Stimulated activated naive CD8-positive, alpha-beta T cell treated with anti-CD3 and anti-CD28 coated beads, Interleukin-15, Interleukin-2, amounts not matched to agents 100 U/mL and 50 U/mL, for 24 hours (primary cell): ENCODE measurements at regions not wholly inside any gene's neighbourhood (a gene's known extent, or its start where the extent isn't known, plus 50 kb on each side); places are given as distances from the start of the nearest gene placed in this dataset.
"Not testable (repeated sequence)": the region's sequence is repeated elsewhere in the genome, so short reads cannot be mapped to it uniquely, and the experiment has no call there.

Experiments
- ATAC-seq: fragments of 150-1000 bp; cut with Tn5 transposase; one replicate; pipeline ENCODE4 v1.10.0; 2021
- DNase-seq: peaks from one replicate; pipeline ENCODE4 v3.0.0; 2021

DNA sequence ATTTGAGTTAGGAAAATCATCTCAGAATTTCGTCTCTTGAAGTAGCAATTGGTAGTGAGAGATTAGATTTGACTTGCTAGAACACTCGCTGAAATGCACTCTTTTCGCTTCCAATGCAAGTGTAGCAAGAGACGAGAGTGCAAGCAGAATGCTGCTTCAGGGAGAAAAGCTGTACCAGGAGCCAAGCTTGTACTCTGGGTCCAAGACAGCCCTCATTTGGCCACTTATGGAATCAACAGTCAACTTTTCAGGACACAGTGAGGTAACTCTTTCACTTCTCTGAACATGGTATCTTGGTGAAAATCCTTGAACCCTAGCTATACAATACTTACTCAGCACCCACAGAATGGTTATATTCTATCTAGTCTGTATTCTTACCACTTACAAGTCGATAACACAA, 107.6 kb upstream of the TERB2 start:
- not testable (repeated sequence) for ATAC-seq, DNase-seq

GRCh38 chr15:44849701-44850403, 106.6 kb upstream of the TERB2 start:
- not testable (repeated sequence) for ATAC-seq, DNase-seq

DNA sequence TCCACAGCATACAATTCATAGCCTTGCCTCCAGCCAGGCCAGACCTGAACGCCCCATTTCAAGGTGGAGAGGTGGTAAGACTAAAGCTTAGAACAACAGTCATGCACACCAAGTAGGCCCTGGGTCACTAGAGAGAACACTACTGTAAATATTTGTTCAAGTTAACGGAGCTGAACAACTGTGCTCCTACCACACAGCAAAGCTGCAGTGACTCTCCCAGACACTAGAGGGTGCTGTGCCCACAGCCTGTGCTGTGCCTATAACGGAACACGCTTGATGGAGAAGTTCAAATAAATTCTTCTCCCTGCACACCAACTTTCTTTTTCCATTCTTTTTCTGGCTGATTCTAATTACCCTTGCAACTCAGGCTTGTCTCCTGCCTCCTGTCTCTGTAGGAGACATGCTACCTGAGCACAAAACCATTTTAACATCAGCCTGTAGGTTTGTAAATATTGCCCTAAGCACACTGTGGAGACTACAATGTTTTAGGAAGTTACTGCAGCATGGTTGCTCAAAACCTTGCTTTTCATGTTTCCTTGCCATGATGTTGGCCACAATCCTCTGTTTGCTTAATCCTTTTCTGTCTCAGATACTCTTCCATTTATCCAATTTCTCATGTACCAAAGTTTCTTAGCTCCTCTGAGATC, 103.1 kb upstream of the TERB2 start:
- ATAC-seq (peak; percentile 91), DNase-seq (peak; percentile 80)

- not testable (repeated sequence) for DNase-seq
Observed at GRCh38 chr15:44854696-44855095, 101.8 kb upstream of the TERB2 start.

GRCh38 chr15:44856284-44856683, 100.2 kb upstream of the TERB2 start:
- not testable (repeated sequence) for ATAC-seq, DNase-seq

More at GRCh38 chr15:44854696-44855095, 101.8 kb upstream of the TERB2 start:
- not testable (repeated sequence) for ATAC-seq

- DNase-seq, ATAC-seq: not testable (repeated sequence)
Observed at GRCh38 chr15:44857164-44857710, 99.2 kb upstream of the TERB2 start.

GRCh38 chr15:44859088-44859487, 97.4 kb upstream of the TERB2 start:
- not testable (repeated sequence) for ATAC-seq

GRCh38 chr15:44860168-44860567, 96.3 kb upstream of the TERB2 start:
- not testable (repeated sequence) for DNase-seq, ATAC-seq

More at GRCh38 chr15:44859088-44859487, 97.4 kb upstream of the TERB2 start:
- DNase-seq = not testable (repeated sequence)

DNA sequence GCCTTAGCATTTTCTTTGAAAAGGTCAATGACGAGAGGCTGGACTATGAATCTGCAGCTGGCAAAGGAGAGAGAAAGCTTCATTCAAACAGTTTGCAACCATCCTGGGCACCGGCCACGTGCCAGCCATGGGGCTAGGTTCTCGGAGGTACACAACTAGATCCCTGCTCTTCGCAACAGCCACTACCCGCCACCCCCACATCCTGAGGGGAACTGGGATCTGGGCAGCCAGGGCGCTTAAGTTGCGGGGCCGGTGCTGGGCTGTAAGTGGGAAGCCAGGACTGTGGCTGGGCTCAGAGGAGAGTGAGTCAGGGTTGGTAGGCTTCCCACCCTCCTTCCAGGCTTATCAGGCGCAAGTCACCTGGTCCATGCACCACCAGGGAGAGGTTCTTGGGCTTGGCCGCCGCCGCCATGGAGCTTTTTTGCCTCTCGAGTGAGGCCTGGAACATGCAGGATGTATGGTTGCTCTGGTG, 95.0 kb upstream of the TERB2 start:
- no peak for DNase-seq
- ATAC-seq = no peak

DNA sequence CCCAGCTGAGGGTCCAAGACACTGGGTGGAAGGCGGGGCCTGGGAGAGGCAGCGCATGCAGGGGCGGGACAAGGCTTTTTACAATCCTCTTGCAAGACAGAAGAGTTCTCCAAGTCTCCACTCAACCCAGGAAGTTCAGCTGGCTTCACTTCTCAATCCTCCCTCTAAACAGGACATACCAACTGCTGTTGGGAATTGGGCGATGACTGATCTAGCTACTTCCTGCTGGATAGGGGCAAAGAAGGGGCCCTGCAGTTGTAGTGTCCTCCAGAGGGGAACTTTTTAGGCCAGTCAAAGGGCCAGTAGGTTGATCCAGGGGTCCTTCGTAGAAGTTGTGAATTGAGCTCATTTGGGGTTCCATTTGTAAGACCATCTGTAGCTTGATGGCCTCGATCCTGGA, 94.6 kb upstream of the TERB2 start:
- ATAC-seq (no peak), DNase-seq (no peak)

DNA sequence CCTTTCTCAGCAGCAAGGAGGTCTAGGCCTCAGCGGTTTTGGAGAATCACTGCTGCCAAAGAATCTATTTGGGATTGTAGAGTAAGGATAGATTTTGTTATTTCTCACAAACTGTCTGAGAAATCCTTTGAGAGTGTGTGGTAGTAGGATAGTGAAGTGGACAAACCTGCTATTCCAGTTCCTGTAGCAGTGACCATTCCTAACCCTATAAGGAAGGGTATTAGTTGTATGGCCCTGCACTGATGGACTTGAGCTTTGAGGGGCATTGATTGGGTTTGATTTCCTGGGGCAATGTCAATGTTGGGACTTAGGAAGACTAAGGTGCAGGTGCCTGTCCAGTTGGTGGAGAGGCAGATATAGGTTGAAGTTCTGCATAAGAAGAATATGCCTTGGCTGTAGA, 93.6 kb upstream of the TERB2 start:
- DNase-seq, ATAC-seq: not testable (repeated sequence)

DNA sequence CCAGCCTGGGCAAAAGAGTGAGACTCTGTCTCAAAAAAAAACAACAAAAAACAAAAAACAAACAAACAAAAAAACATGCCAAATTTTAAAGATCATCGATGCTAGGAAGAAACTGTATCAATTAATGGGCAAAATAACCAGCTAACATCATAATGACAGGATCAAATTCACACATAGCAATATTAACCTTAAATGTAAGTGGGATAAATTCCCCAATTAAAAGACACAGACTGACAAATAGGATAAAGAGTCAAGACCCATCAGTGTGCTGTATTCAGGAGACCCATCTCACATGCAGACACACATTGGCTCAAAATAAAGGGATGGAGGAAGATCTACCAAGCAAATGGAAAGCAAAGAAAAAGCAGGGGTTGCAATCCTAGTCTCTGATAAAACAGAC, 88.4 kb upstream of the TERB2 start:
- not testable (repeated sequence) for DNase-seq, ATAC-seq

- not testable (repeated sequence) for ATAC-seq, DNase-seq
Observed at GRCh38 chr15:44870125-44870524, 86.4 kb upstream of the TERB2 start.

GRCh38 chr15:44873103-44873502, 83.4 kb upstream of the TERB2 start:
- no peak for ATAC-seq
- no peak for DNase-seq

DNA sequence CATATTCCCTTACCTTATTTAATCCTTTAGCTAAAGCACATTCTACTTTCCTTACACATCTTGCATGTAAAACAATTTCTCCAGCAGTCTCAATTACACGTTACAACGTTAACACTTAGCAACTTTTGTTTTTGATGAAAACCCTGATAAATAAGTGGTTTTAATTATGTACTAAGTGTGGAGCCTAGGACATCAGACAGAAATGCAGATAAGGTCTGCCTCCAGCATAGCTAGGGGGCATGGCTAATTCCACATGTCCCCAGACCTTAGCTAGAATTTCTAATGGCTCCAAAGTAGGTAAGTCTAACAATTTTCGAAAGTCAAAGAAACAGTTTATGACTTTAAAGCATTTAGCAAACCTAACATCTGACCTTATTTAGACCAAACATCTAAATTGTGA, 77.4 kb upstream of the TERB2 start:
- ATAC-seq (no peak), DNase-seq (no peak)

GRCh38 chr15:44882499-44882968, 74.0 kb upstream of the TERB2 start:
- ATAC-seq (peak; percentile 97), DNase-seq (peak; percentile 48)

- peak; percentile 12 for DNase-seq
- peak; percentile 26 for ATAC-seq
Observed at GRCh38 chr15:44883199-44883877, 73.1 kb upstream of the TERB2 start.

GRCh38 chr15:44898890-44899651, 57.4 kb upstream of the TERB2 start:
- ATAC-seq = peak; percentile 61
- not testable (repeated sequence) for DNase-seq

- DNase-seq (peak; percentile 12), ATAC-seq (peak; percentile 99)
Observed at GRCh38 chr15:44899775-44900174, 56.7 kb upstream of the TERB2 start.

GRCh38 chr15:44900796-44901195, 55.7 kb upstream of the TERB2 start:
- DNase-seq, ATAC-seq: not testable (repeated sequence)

- ATAC-seq, DNase-seq: not testable (repeated sequence)
Observed at GRCh38 chr15:44903281-44903680, 53.2 kb upstream of the TERB2 start.
